ENCODE measurements at regions not wholly inside any gene's neighbourhood (a gene's known extent, or its start where the extent isn't known, plus 50 kb on each side); places are given as distances from the start of the nearest gene placed in this dataset.

GRCh38 chr3:193830791-193831191, 237.8 kb downstream of the OPA1 start:
- no peak overlapping the region for H2BK12ac ChIP-seq (ENCODE audit: insufficient read length, low read depth, low read length)
- no peak overlapping the region for H3K56ac ChIP-seq (ENCODE audit: insufficient read length, low read depth, low read length)
- H2AFZ ChIP-seq (ENCODE audit: low read length) = no peak overlapping the region
- peaks cover 24 to 30% of the 10 kb centered on the region in 2 experiments for H3K4me1 Mint-ChIP-seq
- H3K9me3 ChIP-seq (ENCODE audit: control insufficient read depth, low read depth, low read length) = no peaks in the 10 kb centered on the region
- WGBS (ENCODE audit: extremely low coverage, insufficient read length, low lambda C conversion rate) = no CpG with 5 or more reads among the region's 8 CpGs
- no peak overlapping the region for H3K27ac Mint-ChIP-seq
- H3K4me3 Mint-ChIP-seq = no peak overlapping the region
- H3K79me1 ChIP-seq (ENCODE audit: insufficient read depth, low read depth, low read length, poor library complexity, severe bottlenecking) = no peaks in the 10 kb centered on the region
- no peak overlapping the region for H2BK15ac ChIP-seq (ENCODE audit: low read depth, low read length)
- H4K5ac ChIP-seq (ENCODE audit: insufficient read length, low read depth, low read length) = no peak overlapping the region
- no peaks in the 10 kb centered on the region; a peak in 1 of 7 replicates for H3K36me3 Mint-ChIP-seq (ENCODE audit: insufficient read depth in 1 of 3, low read depth in 3 of 3)
- no peak overlapping the region for H3K14ac ChIP-seq (ENCODE audit: insufficient read depth, low read length)
- H3K23ac ChIP-seq (ENCODE audit: insufficient read length, low read depth, low read length) = no peak overlapping the region
- H3K27ac ChIP-seq (ENCODE audit: insufficient read length, low read depth, low read length) = no peak overlapping the region
- no peaks in the 10 kb centered on the region for H3K79me2 ChIP-seq (ENCODE audit: insufficient read depth, low read length)
- H4K20me1 ChIP-seq (ENCODE audit: control insufficient read depth, insufficient read depth, insufficient read length) = no peaks in the 10 kb centered on the region
- DNase-seq = no peak
- peaks cover 3% of the 10 kb centered on the region for H3K23me2 ChIP-seq (ENCODE audit: insufficient read length, low read depth, low read length, poor library complexity, severe bottlenecking)
- no peak overlapping the region for H2BK120ac ChIP-seq (ENCODE audit: low read depth, low read length, poor library complexity, severe bottlenecking)
- peaks cover 5% of the 10 kb centered on the region; the same call in 1 of the 2 replicates for H3K4me1 ChIP-seq (ENCODE audit: insufficient read depth, low read length)
- no peak overlapping the region for H3K4me2 ChIP-seq (ENCODE audit: insufficient read depth, insufficient read length, low read length)
- no peak overlapping the region for H3K4ac ChIP-seq (ENCODE audit: low read depth, low read length)
- no peak overlapping the region for H2BK5ac ChIP-seq (ENCODE audit: insufficient read length, low read length)
- H2AK5ac ChIP-seq (ENCODE audit: insufficient read length, low read length) = no peak overlapping the region
- H4K8ac ChIP-seq (replicated peaks; ENCODE audit: insufficient read length, low read depth, low read length) = no peak overlapping the region
- no peaks in the 10 kb centered on the region for H3K27me3 ChIP-seq (ENCODE audit: insufficient read depth, low read length)
- H3K18ac ChIP-seq (ENCODE audit: insufficient read length, low read depth, low read length) = no peak overlapping the region
- H3K9me3 Mint-ChIP-seq = no peaks in the 10 kb centered on the region; a peak in 1 of 5 replicates
- no peak overlapping the region for H3T11ph ChIP-seq (ENCODE audit: low read length)
- no peak overlapping the region for H4K91ac ChIP-seq (ENCODE audit: insufficient read length, low read depth, low read length)
- no peak overlapping the region for H3K9ac ChIP-seq (ENCODE audit: extremely low read depth, insufficient read length, low read length)
- H3K27me3 Mint-ChIP-seq (ENCODE audit: low read depth) = peaks cover 23% of the 10 kb centered on the region
- H2BK20ac ChIP-seq (ENCODE audit: low read depth, low read length, poor library complexity, severe bottlenecking) = no peak overlapping the region
- no peak for TF ChIP-seq CTCF (conservative IDR thresholded peaks at IDR 0.05)

Data from H9 (cell line).